ENCODE measurements at regions not wholly inside any gene's neighbourhood (a gene's known extent, or its start where the extent isn't known, plus 50 kb on each side); places are given as distances from the start of the nearest gene placed in this dataset.

GRCh38 chr3:59407425-59407824, 357.6 kb upstream of the CFAP20DC start:
- TF ChIP-seq, protein P1, sequence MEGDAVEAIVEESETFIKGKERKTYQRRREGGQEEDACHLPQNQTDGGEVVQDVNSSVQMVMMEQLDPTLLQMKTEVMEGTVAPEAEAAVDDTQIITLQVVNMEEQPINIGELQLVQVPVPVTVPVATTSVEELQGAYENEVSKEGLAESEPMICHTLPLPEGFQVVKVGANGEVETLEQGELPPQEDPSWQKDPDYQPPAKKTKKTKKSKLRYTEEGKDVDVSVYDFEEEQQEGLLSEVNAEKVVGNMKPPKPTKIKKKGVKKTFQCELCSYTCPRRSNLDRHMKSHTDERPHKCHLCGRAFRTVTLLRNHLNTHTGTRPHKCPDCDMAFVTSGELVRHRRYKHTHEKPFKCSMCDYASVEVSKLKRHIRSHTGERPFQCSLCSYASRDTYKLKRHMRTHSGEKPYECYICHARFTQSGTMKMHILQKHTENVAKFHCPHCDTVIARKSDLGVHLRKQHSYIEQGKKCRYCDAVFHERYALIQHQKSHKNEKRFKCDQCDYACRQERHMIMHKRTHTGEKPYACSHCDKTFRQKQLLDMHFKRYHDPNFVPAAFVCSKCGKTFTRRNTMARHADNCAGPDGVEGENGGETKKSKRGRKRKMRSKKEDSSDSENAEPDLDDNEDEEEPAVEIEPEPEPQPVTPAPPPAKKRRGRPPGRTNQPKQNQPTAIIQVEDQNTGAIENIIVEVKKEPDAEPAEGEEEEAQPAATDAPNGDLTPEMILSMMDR (IDR thresholded peaks at IDR 0.05) = no peak
- TF ChIP-seq POLR2A (IDR thresholded peaks at IDR 0.05) = no peak

Measured in heart left ventricle (tissue), 13 donors.